DMS79 (cell line): ENCODE measurements at regions not wholly inside any gene's neighbourhood (a gene's known extent, or its start where the extent isn't known, plus 50 kb on each side); places are given as distances from the start of the nearest gene placed in this dataset.
"Not testable (repeated sequence)": the region's sequence is repeated elsewhere in the genome, so short reads cannot be mapped to it uniquely, and the experiment has no call there.

ENCODE experiments used
- DNase-seq: peaks from one replicate; lab custom pipeline; 2025; lab: John Stamatoyannopoulos, UW

GRCh38 chr16:29258946-29259634 lies 147.4 kb downstream of the NPIPB11 start:
- DNase-seq: not testable (repeated sequence)

- DNase-seq: not testable (repeated sequence)
Observed at GRCh38 chr16:29257419-29258336, 148.8 kb downstream of the NPIPB11 start.

- no peak for DNase-seq
Observed at GRCh38 chr16:29256501-29256981, 150.0 kb downstream of the NPIPB11 start.

DNA sequence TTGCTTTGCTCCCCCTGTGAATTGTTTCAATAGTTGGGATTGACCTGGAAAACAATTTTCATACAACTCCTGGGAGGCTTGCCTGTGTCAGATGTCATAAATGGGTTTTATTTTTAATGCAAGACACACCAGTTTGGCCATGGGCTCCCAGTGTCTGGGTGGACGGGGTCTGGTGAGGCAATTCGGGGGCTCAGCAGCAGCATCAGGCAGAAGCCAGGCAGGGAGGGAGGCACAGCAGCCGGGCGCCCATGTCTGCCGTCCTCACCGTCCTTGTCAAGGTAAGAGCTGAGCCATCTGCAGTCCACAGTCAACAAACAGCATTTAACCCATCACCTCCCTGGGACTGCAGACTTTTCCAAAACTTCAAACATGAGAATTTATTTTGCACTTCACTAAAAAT lies 150.6 kb downstream of the NPIPB11 start:
- not testable (repeated sequence) for DNase-seq

GRCh38 chr16:29255496-29255796 lies 151.1 kb downstream of the NPIPB11 start:
- not testable (repeated sequence) for DNase-seq

- no peak for DNase-seq
Observed at GRCh38 chr16:29254676-29255495, 151.6 kb downstream of the NPIPB11 start.

- not testable (repeated sequence) for DNase-seq
Observed at GRCh38 chr16:29253716-29254590, 152.6 kb downstream of the NPIPB11 start.

- not testable (repeated sequence) for DNase-seq
Observed at GRCh38 chr16:29253066-29253590, 153.4 kb downstream of the NPIPB11 start.

DNA sequence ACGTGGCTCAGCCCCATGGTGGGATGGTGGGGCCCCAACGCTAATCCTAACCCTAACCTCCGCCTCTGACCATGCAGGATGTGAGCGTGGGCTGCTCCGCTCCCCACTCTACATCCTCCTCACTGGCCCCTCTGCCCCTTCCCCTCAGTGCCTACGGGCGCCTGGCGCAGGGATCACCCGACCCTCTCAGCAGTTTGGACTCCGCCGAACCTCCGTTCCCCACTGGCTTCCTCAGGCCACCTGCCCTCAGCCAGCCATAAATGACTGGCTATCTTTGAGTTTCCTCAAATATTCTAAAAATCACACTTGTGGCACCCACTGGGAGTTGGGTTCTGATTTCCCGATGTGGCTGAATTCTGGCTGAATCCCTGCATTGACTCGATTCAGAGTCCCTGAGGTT lies 154.2 kb downstream of the NPIPB11 start:
- DNase-seq: not testable (repeated sequence)

DNA sequence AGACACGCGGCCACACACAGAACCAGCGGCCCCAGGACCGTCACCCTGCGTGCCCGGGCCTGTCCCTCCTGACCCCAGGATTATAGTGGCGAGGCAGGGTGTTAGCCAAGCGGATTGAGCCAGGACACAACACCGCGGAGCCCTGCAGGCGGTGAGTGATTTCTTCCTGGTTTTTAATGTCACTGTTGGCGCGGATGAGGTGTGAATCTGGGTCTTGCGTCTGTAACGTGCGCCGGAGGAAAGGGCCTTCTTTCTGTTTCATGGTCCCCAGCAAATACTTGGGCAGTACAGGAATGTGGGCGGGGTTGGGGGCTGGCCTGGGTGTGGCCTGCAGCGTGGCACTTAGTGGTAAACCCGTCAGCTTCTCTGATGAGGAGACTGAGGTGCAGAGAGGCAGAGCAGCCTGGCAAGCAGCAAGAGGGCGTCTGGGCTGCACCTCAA lies 154.9 kb downstream of the NPIPB11 start:
- DNase-seq: not testable (repeated sequence)

DNA sequence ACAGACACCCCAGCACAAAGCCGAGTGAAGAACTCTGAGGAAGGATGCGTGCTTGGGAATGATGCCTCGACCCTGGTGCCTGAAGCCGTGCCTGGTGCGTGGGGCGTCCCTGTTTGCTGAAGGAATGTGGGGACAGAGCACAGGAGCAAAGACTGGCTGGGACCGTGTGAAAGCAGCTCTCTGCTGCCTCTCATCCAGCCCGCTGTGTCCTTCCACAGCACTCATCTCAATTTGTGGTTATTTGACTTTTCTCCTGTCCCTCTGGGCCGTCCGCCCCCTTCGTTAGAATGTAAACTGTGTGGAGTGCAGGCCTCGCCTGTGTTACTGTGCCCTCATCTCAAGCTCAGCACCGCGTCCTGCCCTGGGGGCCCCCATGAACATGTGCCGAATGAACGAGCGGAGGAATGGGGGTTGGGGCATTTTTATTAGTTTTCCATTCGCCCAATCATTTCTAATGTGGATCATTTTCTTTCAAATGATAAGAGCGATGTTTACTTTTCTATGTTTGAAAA lies 155.5 kb downstream of the NPIPB11 start:
- not testable (repeated sequence) for DNase-seq

DNA sequence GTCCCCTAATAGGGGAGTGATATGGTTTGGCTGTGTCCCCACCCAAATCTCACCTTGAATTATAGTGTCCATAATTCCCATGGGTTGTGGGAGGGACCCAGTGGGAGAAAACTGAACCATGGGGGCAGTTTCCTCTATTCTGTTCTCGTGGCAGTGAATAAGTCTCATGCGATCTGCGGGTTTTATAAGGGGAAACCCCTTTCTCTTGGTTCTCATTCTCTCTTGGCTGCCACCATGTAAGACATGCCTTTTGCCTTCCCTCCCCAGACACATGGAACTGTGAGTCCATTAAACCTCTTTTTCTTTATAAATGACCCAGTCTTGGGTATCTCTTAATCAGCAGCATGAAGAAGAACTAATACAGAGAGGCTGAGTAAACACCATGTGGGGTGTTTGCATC lies 156.0 kb downstream of the NPIPB11 start:
- DNase-seq: not testable (repeated sequence)

GRCh38 chr16:29248940-29249318 lies 157.6 kb downstream of the NPIPB11 start:
- DNase-seq: not testable (repeated sequence)

DNA sequence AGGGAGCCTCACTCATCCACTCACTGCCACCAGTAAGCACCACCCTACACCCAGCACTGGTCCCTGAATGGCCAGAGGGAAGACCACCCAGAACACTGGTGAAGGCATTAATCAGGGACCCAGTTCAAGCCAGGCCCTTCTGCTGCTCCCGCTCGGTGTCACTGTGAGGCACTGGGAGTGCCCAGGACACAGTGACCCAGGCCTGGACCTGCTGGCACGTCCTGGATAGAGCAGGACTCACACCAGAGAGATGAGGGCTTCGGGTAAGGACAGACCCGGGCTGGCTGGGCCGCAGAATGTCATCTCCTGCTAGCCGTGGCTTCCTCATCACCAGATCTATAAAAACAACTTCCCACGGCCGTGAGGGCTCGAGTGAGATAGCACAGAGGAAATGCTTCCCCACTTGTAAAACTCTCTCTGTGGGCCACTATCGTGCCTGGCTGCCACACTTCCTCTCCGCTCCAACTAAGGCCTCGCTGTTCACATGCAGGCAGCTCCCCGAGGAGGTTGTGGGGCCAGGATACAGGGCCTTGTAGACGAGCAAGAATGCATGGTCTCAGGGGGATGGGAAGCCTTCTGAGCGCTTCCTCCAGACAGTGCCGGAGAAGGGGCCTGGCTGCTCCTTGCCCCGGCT lies 158.1 kb downstream of the NPIPB11 start:
- not testable (repeated sequence) for DNase-seq

DNA sequence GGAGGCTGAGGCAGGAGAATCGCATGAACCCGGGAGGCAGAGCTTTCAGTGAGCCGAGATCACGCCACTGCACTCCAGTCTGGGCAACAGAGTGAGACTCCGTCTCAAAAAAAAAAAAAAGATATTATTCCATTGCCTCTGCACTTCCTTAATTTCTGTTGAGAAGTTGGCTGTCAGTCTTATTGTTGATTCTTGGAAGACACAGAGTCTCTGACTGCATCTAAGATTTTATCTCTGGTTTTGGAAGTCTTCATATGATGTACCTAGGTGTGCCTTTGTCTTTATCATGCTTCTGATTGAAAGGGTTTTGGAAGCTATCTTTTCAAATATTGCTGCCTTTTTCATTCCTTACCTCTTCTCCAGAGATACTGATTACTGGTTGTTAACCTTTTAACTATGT lies 160.4 kb downstream of the NPIPB11 start:
- not testable (repeated sequence) for DNase-seq

GRCh38 chr16:29237971-29238370 lies 168.5 kb downstream of the NPIPB11 start:
- DNase-seq: no peak

- not testable (repeated sequence) for DNase-seq
Observed at GRCh38 chr16:29237495-29237894, 169.0 kb downstream of the NPIPB11 start.

GRCh38 chr16:29237023-29237422 lies 169.5 kb downstream of the NPIPB11 start:
- DNase-seq: not testable (repeated sequence)

GRCh38 chr16:29235836-29236370 lies 170.6 kb downstream of the NPIPB11 start:
- DNase-seq: not testable (repeated sequence)
